GM12872 (cell line): ENCODE measurements at regions not wholly inside any gene's neighbourhood (a gene's known extent, or its start where the extent isn't known, plus 50 kb on each side); places are given as distances from the start of the nearest gene placed in this dataset.

Experiments used
- TF ChIP-seq, protein P1 (sequence below): IDR thresholded peaks from 3 replicates; pipeline ENCODE4 v1.5.1; 2011; ENCODE audit warnings: low read depth, mild to moderate bottlenecking, low read length, moderate library complexity; ENCODE audit not compliant: insufficient read depth

DNA sequence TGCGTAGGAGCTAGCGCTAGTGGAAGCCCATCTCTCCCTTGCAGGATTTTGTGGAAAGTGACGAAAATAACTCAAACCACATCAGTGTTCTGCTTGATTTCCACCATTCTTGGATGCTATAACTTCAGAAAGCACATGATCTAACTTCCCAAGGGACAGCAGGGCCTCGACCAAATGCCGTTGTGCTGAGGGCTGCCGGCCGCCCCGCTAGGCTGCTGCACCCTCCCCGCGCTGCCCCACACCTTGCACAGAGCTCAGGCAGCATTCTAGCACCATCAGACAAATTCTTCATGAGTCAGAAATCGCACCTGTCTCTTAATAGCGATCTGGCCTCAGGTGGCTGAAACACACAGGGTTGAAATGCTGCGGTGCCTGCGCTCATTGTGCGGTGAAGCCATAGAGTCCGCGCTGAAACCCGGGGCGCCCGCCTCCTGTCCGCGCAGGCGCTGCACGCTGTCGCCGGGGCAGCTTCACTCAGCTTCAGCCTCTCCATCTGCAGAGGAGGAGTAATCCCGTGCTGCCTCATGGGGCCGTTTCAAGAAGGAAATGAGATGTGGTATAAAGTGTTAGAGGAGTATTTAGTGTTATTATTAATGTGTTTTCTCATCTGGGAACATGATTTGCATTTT lies 59.2 kb upstream of the B3GAT1 start:
- TF ChIP-seq, protein P1, sequence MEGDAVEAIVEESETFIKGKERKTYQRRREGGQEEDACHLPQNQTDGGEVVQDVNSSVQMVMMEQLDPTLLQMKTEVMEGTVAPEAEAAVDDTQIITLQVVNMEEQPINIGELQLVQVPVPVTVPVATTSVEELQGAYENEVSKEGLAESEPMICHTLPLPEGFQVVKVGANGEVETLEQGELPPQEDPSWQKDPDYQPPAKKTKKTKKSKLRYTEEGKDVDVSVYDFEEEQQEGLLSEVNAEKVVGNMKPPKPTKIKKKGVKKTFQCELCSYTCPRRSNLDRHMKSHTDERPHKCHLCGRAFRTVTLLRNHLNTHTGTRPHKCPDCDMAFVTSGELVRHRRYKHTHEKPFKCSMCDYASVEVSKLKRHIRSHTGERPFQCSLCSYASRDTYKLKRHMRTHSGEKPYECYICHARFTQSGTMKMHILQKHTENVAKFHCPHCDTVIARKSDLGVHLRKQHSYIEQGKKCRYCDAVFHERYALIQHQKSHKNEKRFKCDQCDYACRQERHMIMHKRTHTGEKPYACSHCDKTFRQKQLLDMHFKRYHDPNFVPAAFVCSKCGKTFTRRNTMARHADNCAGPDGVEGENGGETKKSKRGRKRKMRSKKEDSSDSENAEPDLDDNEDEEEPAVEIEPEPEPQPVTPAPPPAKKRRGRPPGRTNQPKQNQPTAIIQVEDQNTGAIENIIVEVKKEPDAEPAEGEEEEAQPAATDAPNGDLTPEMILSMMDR, result no peak

DNA sequence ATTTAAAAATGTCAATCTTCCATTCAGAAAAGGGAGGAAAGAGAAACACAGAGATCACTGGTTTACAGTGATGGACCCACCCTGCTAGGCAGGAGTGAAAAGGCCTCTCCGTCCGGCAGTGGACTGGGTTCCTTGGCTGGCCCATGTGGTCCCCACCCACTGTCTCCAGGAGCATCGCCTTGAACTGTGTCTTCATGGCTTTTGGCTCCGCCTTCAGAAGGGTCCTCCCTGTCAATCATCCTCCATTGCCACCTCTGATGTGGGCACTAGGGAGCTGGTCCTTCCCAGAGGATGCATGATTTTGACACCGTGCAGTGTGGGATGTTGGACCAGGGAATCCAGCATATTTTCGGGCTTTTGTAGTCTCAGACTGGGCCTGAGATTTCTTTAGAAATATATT lies 58.2 kb upstream of the B3GAT1 start:
- TF ChIP-seq, protein P1, result no peak

DNA sequence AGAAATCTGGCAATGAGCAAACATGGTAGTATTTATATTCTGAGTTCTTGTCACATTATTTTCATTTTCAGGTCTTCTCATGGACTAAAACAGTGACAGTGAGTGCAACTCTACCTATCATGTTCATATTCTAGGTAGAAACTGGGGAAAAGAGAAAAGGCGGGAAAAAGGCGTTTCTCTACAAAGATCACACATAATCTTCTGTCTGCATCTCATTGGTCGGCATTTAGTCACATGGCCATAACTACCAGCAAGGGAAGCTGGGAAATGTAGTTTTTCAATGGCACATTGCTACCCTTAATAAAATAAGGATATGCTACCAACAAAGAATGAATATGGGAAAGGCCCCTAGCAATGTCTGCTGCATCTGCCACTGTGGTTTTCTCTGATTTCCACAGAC lies 57.6 kb upstream of the B3GAT1 start:
- TF ChIP-seq, protein P1, result no peak

DNA sequence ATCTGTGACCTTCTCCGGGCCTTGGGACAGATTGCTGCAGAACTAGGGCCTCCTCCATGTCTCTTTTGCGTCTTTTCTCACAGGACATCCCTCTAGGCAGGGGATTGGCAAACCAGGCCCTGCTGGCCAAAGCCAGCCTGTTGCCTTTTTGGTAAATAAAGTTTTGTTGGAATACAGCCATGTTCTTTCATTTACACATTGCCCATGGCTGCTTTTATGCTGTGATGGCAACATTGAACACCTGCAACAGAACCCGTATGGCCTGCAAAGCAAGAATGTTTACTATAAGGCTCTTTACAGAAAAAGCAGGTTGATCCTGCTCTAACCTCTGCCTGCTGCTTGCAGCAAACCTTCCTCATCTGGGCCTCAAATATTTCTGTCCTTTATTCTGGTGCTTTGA lies 56.8 kb upstream of the B3GAT1 start:
- TF ChIP-seq, protein P1, result no peak

DNA sequence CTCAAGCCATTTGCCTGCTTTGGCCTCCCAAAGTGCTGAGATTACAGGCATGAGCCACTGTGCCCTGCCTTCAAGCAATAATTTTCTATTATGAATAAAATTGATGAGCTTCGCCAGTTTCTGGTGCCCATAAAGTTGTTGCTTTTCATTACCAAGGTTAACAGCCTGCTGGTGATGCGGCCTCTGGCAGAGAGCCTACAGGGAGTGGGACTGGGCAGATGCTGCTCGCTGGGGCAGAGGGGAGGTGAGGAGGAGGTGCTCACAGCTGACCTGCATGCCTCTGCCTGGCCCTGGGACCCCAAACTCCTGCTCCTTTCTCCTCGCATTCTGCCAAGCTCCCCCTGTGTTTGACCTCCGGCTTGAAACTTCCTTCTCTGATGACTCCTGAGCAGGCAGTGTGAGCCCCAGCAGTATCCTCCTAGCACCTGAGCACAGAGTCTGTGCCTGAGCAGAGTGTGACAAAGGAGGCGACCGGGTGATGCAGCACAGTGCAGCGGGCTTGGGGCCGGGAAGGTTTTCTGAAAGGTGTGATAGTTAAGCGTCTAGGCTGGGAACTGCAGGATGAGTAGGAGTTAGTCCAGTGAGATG lies 56.1 kb upstream of the B3GAT1 start:
- TF ChIP-seq, protein P1, result no peak

DNA sequence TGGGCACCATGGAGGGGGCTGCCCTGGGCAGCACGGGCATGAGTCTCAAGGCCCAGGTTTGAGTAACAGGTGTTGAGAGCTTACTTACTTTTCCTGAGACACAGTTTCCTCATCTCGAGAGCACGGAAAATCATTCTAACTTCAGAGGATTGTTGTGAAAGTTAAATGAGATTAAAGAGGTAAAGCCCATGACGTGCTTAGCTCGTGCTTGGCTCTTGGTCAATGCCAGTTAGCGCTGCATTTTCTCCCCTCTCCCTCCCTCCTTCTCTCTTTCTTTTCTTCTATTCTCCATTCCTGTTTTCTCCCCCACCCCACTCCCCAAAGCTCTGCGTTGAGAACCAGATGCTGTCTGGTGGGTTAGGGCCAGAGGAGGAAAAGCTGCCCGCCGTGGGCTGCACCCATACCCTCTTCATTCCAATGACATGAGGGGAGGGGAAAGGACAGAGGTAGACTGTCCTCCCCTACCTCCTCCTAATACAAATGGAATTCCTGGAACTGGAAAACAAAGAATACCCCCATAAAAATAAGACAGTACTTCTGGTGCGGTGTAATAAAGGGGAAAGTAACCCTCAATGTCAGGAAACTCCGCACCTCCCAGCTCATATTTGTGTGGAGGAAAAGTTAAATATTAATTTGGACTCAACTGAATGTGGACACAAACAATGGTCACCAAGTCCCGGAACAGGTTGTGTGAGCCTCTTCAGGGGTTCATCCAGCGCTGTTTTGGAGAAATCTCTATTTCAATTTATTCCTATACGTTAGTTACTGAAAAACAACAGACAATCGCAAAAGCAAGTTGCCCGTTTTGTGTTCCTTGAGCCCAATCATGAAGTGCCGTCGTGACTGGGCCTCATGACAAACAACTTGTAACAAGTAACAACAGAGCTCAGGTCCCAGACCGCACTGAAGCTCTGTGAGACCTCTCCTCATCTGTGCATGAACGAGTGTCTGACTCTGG lies 54.8 kb upstream of the B3GAT1 start:
- TF ChIP-seq, protein P1, result no peak

DNA sequence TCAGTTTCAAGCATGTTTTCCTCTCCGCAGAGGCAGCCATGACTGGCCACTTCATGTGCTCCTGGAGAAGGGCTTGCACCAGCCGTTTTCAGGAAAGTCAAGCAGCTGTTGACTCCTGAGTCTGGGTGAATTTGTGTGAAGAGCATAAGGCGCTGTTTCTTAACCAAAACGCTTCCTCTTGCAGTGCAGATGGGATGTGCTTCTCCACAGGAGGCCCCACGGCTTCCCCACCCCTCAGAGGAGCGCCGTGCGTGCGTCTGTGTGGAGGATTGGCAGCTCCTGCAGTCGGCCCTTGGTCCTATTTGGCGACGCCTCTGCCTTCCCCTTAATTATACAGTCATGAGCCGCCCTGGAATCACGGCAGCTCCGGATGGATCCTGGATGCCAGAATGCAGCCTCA lies 54.1 kb upstream of the B3GAT1 start:
- TF ChIP-seq, protein P1, result no peak
